PFSK-1 (cell line): ENCODE measurements at regions not wholly inside any gene's neighbourhood (a gene's known extent, or its start where the extent isn't known, plus 50 kb on each side); places are given as distances from the start of the nearest gene placed in this dataset.

Source experiments
- POLR2AphosphoS5 ChIP-seq: IDR thresholded peaks from 2 replicates; pipeline ENCODE4 v1.6.1; 2012; ENCODE audit warnings: low read depth, mild to moderate bottlenecking, control low read depth, low read length, moderate library complexity
- SIN3A ChIP-seq: IDR thresholded peaks from 2 replicates; pipeline ENCODE4 v1.6.1; 2012; ENCODE audit warnings: mild to moderate bottlenecking, low read length, moderate library complexity, borderline replicate concordance; ENCODE audit not compliant: insufficient read depth
- TAF1 ChIP-seq: IDR thresholded peaks from 2 replicates; pipeline ENCODE4 v1.6.1; 2012; ENCODE audit warnings: low read length, control low read depth, borderline replicate concordance; ENCODE audit not compliant: insufficient read depth
- TF ChIP-seq, protein P1 (sequence below), 2 experiments: IDR thresholded peaks; 2 replicates each; pipeline versions ENCODE4 v1.6.1 to v1.8.0; 2011 to 2012; ENCODE audit warnings: low read depth in 2 of 2, low read length in 2 of 2, control low read depth in 1 of 2, inconsistent platforms in 1 of 2, mild to moderate bottlenecking in 1 of 2, moderate library complexity in 1 of 2; ENCODE audit not compliant: insufficient read depth in 1 of 2

DNA sequence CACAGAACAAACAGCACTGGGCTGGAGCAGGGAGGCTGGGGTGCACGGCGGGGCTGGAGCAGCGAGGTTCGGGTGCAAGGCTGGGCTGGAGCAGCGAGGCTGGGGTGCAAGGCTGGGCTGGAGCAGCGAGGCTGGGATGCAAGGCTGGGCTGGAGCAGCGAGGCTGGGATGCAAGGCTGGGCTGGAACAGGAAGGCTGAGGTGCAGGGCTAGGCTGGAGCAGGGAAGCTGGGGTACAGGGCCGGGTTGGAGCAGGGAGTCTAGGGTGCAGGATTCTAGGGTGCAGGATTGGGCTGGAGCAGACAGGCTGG, 198.5 kb downstream of the BRD1 start:
- no peak for TF ChIP-seq TAF1
- TF ChIP-seq, protein P1, sequence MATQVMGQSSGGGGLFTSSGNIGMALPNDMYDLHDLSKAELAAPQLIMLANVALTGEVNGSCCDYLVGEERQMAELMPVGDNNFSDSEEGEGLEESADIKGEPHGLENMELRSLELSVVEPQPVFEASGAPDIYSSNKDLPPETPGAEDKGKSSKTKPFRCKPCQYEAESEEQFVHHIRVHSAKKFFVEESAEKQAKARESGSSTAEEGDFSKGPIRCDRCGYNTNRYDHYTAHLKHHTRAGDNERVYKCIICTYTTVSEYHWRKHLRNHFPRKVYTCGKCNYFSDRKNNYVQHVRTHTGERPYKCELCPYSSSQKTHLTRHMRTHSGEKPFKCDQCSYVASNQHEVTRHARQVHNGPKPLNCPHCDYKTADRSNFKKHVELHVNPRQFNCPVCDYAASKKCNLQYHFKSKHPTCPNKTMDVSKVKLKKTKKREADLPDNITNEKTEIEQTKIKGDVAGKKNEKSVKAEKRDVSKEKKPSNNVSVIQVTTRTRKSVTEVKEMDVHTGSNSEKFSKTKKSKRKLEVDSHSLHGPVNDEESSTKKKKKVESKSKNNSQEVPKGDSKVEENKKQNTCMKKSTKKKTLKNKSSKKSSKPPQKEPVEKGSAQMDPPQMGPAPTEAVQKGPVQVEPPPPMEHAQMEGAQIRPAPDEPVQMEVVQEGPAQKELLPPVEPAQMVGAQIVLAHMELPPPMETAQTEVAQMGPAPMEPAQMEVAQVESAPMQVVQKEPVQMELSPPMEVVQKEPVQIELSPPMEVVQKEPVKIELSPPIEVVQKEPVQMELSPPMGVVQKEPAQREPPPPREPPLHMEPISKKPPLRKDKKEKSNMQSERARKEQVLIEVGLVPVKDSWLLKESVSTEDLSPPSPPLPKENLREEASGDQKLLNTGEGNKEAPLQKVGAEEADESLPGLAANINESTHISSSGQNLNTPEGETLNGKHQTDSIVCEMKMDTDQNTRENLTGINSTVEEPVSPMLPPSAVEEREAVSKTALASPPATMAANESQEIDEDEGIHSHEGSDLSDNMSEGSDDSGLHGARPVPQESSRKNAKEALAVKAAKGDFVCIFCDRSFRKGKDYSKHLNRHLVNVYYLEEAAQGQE (IDR thresholded peaks at IDR 0.05; ENCODE audit: insufficient read depth in 1 of 2, low read depth in 2 of 2, low read length in 2 of 2), result no peak
- no peak for TF ChIP-seq POLR2AphosphoS5
- no peak for TF ChIP-seq SIN3A
